Common myeloid progenitor, CD34-positive (primary cell): ENCODE measurements at regions not wholly inside any gene's neighbourhood (a gene's known extent, or its start where the extent isn't known, plus 50 kb on each side); places are given as distances from the start of the nearest gene placed in this dataset.

Source experiments
- CTCF ChIA-PET: fragments of 350-600 bp; sonication (Branson Sonifier 250); formaldehyde crosslinking; loops from one replicate; lab custom pipeline; 2021; ENCODE audit warnings: antibody characterized with exemption; lab: Charles Lee
- POLR2A ChIA-PET: fragments of 350-600 bp; sonication (Branson Sonifier 250); formaldehyde crosslinking; loops from one replicate; lab custom pipeline; 2021; ENCODE audit warnings: antibody characterized with exemption; lab: Charles Lee
- DNase-seq, 3 donors: peaks; one replicate each; pipeline versions ENCODE4 v3.0.0 to v3.0.0-alpha.2; 2013
- H3K27ac ChIP-seq, 2 experiments: 1 replicate in 1 of 2; 2 replicates in 1 of 2; pipeline ENCODE4 v1.7.0; 2013; ENCODE audit warnings: inconsistent platforms in 2 of 2, low read length in 2 of 2, mild to moderate bottlenecking in 2 of 2, low read depth in 1 of 2, moderate library complexity in 1 of 2; ENCODE audit not compliant: severe bottlenecking in 2 of 2, insufficient read depth in 1 of 2, poor library complexity in 1 of 2
- H3K27me3 ChIP-seq, 5 experiments: replicated peaks in 2 of 5; 1 replicate in 3 of 5; 2 replicates in 2 of 5; pipeline versions ENCODE4 v1.6.1 to v1.7.0; 2013; ENCODE audit warnings: low read length in 4 of 5, mild to moderate bottlenecking in 2 of 5, moderate library complexity in 2 of 5, inconsistent platforms in 1 of 5; ENCODE audit not compliant: insufficient read depth in 5 of 5, control insufficient read depth in 4 of 5
- H3K36me3 ChIP-seq, 4 experiments: 1 replicate in 2 of 4; 2 replicates in 2 of 4; pipeline versions ENCODE4 v1.6.1 to v1.7.0; 2013; ENCODE audit warnings: low read length in 3 of 4, control low read depth in 1 of 4, mild to moderate bottlenecking in 1 of 4; ENCODE audit not compliant: control insufficient read depth in 4 of 4, insufficient read depth in 4 of 4
- H3K4me1 ChIP-seq, 4 experiments: 1 replicate in 3 of 4; 2 replicates in 1 of 4; pipeline versions ENCODE4 v1.6.1 to v1.7.1; 2013; ENCODE audit warnings: low read length in 3 of 4, mild to moderate bottlenecking in 3 of 4, control low read depth in 1 of 4, inconsistent platforms in 1 of 4, moderate library complexity in 1 of 4; ENCODE audit not compliant: control insufficient read depth in 4 of 4, insufficient read depth in 4 of 4; ENCODE audit errors: control extremely low read depth in 1 of 4
- H3K4me3 ChIP-seq, 7 experiments: 1 replicate in 4 of 7; 2 replicates in 3 of 7; pipeline versions ENCODE4 v1.5.1 to v1.7.0; 2013; ENCODE audit warnings: mild to moderate bottlenecking in 7 of 7, low read length in 6 of 7, moderate library complexity in 6 of 7, inconsistent platforms in 2 of 7, low read depth in 2 of 7, control low read depth in 1 of 7; ENCODE audit not compliant: insufficient read depth in 4 of 7, control insufficient read depth in 1 of 7; ENCODE audit errors: extremely low read depth in 1 of 7
- H3K9me3 ChIP-seq, 5 experiments: 1 replicate in 4 of 5; 2 replicates in 1 of 5; pipeline versions ENCODE4 v1.6.1 to v1.7.1; 2013; ENCODE audit warnings: low read length in 4 of 5, mild to moderate bottlenecking in 2 of 5, inconsistent platforms in 1 of 5, low read depth in 1 of 5, moderate library complexity in 1 of 5; ENCODE audit not compliant: control insufficient read depth in 4 of 5, insufficient read depth in 2 of 5; ENCODE audit errors: control extremely low read depth in 1 of 5
- WGBS: methylation state at CpG from one replicate; pipeline ENCODE4 v1.1.5; 2013; ENCODE audit not compliant: insufficient coverage; 5-methylcytosine and 5-hydroxymethylcytosine counted together

DNA sequence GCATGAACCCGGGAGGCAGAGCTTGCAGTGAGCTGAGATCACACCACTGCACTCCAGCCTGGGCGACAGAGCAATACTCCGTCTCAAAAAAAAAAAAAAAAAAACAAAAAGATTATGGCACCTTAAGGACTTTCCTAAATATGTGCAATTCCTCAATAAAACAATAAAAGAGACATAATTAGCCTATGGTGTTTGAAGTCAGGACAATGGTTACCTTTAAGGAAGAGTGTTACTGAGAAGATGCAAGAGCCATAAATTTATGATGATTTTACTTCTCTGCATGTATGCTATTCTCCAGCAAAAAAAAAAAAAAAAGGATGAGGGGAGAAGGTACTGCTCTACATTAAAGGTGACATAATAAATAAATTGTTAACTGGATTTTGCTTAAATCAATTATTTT lies 208.2 kb upstream of the STK17B start:
- Histone ChIP-seq H3K9me3 (no peaks in the 10 kb centered on the region), H3K27me3 (no peaks in the 10 kb centered on the region), H3K27ac (no peak overlapping the region), H3K4me3 (no peak overlapping the region), H3K4me1 (no peaks in the 10 kb centered on the region), H3K36me3 (no peaks in the 10 kb centered on the region)
- no peak for DNase-seq
- no CpG with 5 or more reads among the region's 3 CpGs for WGBS
- ChIA-PET CTCF (interaction anchor here (1.3 kb wide), 1 partner anchor 21 kb away, joined by 4 read pairs; no protein-coding TSS in a partner anchor), POLR2A (no interaction called here)

DNA sequence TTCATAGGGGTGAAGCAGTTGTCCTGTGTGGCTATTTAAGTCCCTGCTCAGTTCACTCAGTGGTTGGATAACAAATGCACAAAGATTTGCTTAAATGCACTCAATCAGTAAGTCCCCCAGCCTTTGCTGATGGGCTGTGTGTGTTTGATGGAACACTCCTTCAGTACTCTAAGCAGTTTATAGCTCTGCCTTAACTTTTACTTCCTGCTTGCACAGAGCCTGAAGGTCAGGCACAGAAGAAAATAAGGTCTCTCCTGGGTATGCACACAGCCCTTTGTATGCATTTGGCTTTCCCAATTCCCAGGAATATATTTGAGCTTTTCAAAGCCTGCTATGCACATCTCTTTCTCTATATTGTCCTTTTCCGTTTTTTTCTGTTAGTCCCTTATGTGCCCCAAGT lies 208.7 kb upstream of the STK17B start:
- no peak for DNase-seq
- no peaks in the 10 kb centered on the region for H3K9me3 ChIP-seq
- H3K36me3 ChIP-seq = no peaks in the 10 kb centered on the region
- no peaks in the 10 kb centered on the region for H3K27me3 ChIP-seq
- no peak overlapping the region for H3K27ac ChIP-seq
- ChIA-PET POLR2A (no interaction called here), CTCF (interaction anchor here (0.9 to 1.3 kb wide), 2 partner anchors 9 to 22 kb away, joined by 3 to 4 read pairs; no protein-coding TSS in a partner anchor)
- H3K4me1 ChIP-seq = no peaks in the 10 kb centered on the region
- WGBS = 100% methylated on average over 1 of the region's 1 CpG
- H3K4me3 ChIP-seq = no peak overlapping the region

DNA sequence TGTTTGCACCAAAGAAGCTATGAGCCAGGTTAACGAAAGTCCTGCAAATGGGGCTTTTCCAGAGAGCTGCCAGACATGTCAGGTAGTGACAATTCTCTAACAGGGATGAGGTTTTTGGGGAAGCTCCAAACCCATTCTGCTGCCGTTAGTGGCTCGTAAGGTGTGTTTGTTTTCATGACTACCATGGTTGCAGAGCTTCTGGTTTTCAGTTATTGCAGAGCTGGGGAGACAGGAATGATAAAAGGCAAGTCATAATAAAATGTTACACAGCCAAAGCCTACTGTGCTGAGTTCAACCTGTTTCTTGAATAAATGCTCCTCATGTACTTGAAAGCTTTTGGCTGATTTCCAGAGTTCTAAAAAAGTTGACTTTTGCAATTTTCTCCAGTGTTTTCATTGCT lies 209.2 kb upstream of the STK17B start:
- DNase-seq = no peak
- Histone ChIP-seq H3K27ac (no peak overlapping the region), H3K36me3 (no peaks in the 10 kb centered on the region), H3K4me1 (no peaks in the 10 kb centered on the region), H3K27me3 (no peaks in the 10 kb centered on the region), H3K4me3 (no peak overlapping the region), H3K9me3 (no peaks in the 10 kb centered on the region)
- POLR2A ChIA-PET = no interaction called here
- CTCF ChIA-PET = interaction anchor here (0.9 to 1.3 kb wide), 2 partner anchors 9 to 22 kb away, joined by 3 to 4 read pairs; no protein-coding TSS in a partner anchor
- WGBS = 100% methylated on average over 3 of the region's 3 CpGs

DNA sequence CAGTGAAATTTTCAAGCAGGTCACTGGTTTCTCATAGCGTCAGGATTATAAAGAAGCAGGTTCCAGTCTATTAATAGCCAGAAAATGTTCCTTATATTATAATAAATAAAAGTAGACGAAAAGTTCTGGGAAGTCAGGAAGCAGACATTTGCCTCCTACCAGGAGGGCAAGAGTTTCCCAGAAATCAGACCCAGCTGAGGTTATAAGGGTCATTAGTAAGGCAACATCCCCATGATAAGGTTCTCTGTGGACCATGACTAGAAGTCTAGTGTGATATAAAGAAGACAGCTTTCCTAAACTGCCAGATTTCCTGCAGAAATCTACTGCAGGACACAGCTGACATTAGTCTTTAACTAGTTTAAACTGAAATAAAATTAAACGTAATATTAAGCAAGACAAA lies 210.1 kb upstream of the STK17B start:
- ChIA-PET CTCF (no interaction called here), POLR2A (no interaction called here)
- H3K27me3 ChIP-seq = no peaks in the 10 kb centered on the region

DNA sequence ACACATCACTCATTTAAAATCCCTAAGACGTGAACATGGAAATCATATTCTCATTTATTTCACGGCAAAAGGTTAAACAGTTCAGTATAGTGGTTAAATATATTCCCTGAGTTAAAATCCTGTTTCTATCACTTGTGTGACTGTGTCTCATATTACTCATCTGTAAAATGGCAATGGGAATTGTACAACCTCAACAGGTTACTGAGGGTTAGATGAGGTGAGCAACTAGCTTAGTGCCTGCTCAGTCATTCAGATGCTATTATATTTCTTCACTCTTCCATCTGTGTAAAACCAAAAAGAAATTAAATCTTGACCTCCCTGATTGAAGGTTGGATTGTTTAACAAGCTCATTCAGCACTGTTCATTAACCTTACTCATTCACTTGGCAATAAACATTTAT lies 212.4 kb upstream of the STK17B start:
- ChIA-PET POLR2A (no interaction called here), CTCF (no interaction called here)
- DNase-seq = no peak
- Histone ChIP-seq H3K4me1 (no peaks in the 10 kb centered on the region), H3K4me3 (no peak overlapping the region), H3K9me3 (no peaks in the 10 kb centered on the region), H3K27ac (no peak overlapping the region), H3K27me3 (no peaks in the 10 kb centered on the region), H3K36me3 (no peaks in the 10 kb centered on the region)
- no CpG with 5 or more reads among the region's 2 CpGs for WGBS

More for the DNA sequence above, 210.1 kb upstream of the STK17B start:
- H3K4me3 ChIP-seq = no peak overlapping the region
- H3K4me1 ChIP-seq = no peaks in the 10 kb centered on the region
- H3K9me3 ChIP-seq = no peaks in the 10 kb centered on the region
- no CpG with 5 or more reads among the region's 3 CpGs for WGBS
- H3K27ac ChIP-seq = no peak overlapping the region
- H3K36me3 ChIP-seq = no peaks in the 10 kb centered on the region
- no peak for DNase-seq

DNA sequence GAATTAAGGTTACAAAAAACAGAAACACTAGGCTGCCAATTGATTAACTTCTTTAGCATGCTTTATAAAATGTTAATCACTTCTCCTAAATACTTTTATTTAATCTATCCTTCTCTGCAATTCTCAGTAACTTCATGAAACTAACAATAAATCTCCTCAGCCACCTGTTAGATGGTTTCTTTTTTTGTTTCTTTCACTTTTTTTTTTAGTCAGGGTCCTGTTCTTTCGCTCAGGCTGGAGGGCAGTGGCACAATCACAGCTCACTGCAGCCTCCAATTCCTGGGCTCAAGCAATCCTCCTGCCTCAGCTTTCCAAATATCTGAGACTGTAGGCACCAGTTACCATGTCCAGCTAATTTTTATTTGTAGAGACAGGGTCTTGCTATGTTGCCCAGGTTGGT lies 213.4 kb upstream of the STK17B start:
- Histone ChIP-seq H3K36me3 (no peaks in the 10 kb centered on the region), H3K4me1 (no peaks in the 10 kb centered on the region), H3K9me3 (no peaks in the 10 kb centered on the region), H3K4me3 (no peak overlapping the region), H3K27ac (no peak overlapping the region), H3K27me3 (no peaks in the 10 kb centered on the region)
- POLR2A ChIA-PET = no interaction called here
- CTCF ChIA-PET = no interaction called here
- 60% methylated on average over 1 of the region's 1 CpG for WGBS
- DNase-seq = no peak

DNA sequence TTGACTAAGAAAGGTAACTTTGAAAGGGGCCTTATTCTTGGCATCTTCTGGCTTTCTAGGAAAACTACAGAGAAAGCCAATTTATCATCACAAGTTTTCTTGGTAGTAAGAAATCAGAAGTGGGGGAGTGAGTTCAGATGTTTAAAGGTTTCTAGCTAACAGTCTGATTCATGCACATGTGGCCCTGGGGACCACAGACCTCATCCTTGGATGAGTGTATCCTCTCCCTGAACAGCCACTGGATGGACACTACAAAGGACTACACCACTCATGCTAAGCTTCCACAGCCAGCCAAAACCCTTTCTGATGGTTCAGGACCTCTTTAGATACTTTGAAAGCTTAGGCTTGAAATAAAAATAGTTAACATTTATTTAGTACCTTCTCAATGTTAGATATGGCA lies 218.3 kb upstream of the STK17B start:
- no peak for DNase-seq
- POLR2A ChIA-PET = no interaction called here
- H3K27me3 ChIP-seq = no peaks in the 10 kb centered on the region
- no peaks in the 10 kb centered on the region for H3K4me1 ChIP-seq
- CTCF ChIA-PET = no interaction called here
- no peak overlapping the region for H3K4me3 ChIP-seq
- H3K9me3 ChIP-seq = peaks cover 0 to 2% (median 0%) of the 10 kb centered on the region in 5 experiments
- no peaks in the 10 kb centered on the region for H3K36me3 ChIP-seq
- H3K27ac ChIP-seq = no peak overlapping the region
